Osteoblast (primary cell): ENCODE measurements at regions not wholly inside any gene's neighbourhood (a gene's known extent, or its start where the extent isn't known, plus 50 kb on each side); places are given as distances from the start of the nearest gene placed in this dataset.

ENCODE experiments used
- DNase-seq: peaks from one replicate; pipeline ENCODE4 v3.0.0; 2011; ENCODE audit warnings: low spot score, mixed read lengths; ENCODE audit not compliant: insufficient read length; ENCODE audit errors: missing footprints
- H2AFZ ChIP-seq: 2 replicates; pipeline ENCODE4 v1.6.0; 2011; ENCODE audit warnings: mild to moderate bottlenecking, low read length
- H3K27ac ChIP-seq: 2 replicates; pipeline ENCODE4 v1.5.1; 2011; ENCODE audit warnings: mild to moderate bottlenecking, low read depth, low read length, moderate library complexity
- H3K27me3 ChIP-seq: 2 replicates; pipeline ENCODE4 v1.6.0; 2012; ENCODE audit warnings: mild to moderate bottlenecking, control low read depth, inconsistent platforms, low read length, moderate library complexity; ENCODE audit not compliant: insufficient read depth
- H3K36me3 ChIP-seq: 2 replicates; pipeline ENCODE4 v1.5.1; 2011; ENCODE audit warnings: mild to moderate bottlenecking, low read length, control low read depth, moderate library complexity; ENCODE audit not compliant: insufficient read depth
- H3K4me1 ChIP-seq: 2 replicates; pipeline ENCODE4 v1.5.1; 2011; ENCODE audit warnings: mild to moderate bottlenecking, low read length, control low read depth, moderate library complexity; ENCODE audit not compliant: insufficient read depth
- H3K4me2 ChIP-seq: 2 replicates; pipeline ENCODE4 v1.6.0; 2011; ENCODE audit warnings: mild to moderate bottlenecking, low read length; ENCODE audit not compliant: insufficient read depth
- H3K4me3 ChIP-seq: fragments of 200-600 bp; sonication (generic); 3 replicates; pipeline ENCODE4 v1.5.1; 2012; ENCODE audit warnings: mild to moderate bottlenecking, low read length, inconsistent platforms; ENCODE audit not compliant: insufficient read depth
- H3K79me2 ChIP-seq: 2 replicates; pipeline ENCODE4 v1.6.0; 2012; ENCODE audit warnings: mild to moderate bottlenecking, low read length, control low read depth, inconsistent platforms; ENCODE audit not compliant: insufficient read depth
- H3K9me3 ChIP-seq: 2 replicates; pipeline ENCODE4 v1.5.1; 2011; ENCODE audit warnings: low read depth, low read length, control low read depth
- H4K20me1 ChIP-seq: 2 replicates; pipeline ENCODE4 v1.6.0; 2012; ENCODE audit warnings: mild to moderate bottlenecking, low read length, control low read depth; ENCODE audit not compliant: insufficient read depth
- CTCF ChIP-seq: IDR thresholded peaks from 2 replicates; pipeline ENCODE4 v1.5.1; 2011; ENCODE audit warnings: mild to moderate bottlenecking, low read depth, low read length, moderate library complexity; ENCODE audit errors: extremely low read depth

- no peaks in the 10 kb centered on the region for H3K79me2 ChIP-seq
- no peak for DNase-seq
- no peaks in the 10 kb centered on the region for H3K36me3 ChIP-seq
- no peak overlapping the region for H3K27ac ChIP-seq
- no peak for TF ChIP-seq CTCF
- H3K27me3 ChIP-seq, result peaks cover 8% of the 10 kb centered on the region
- no peaks in the 10 kb centered on the region for H4K20me1 ChIP-seq
- H3K4me1 ChIP-seq, result peaks cover 8% of the 10 kb centered on the region
- H3K4me2 ChIP-seq, result no peak overlapping the region
- no peak overlapping the region for H2AFZ ChIP-seq
- no peak overlapping the region for H3K4me3 ChIP-seq
- H3K9me3 ChIP-seq, result no peaks in the 10 kb centered on the region
Measured at GRCh38 chr20:57847104-57847503, 137.3 kb upstream of the PMEPA1 start.

DNA sequence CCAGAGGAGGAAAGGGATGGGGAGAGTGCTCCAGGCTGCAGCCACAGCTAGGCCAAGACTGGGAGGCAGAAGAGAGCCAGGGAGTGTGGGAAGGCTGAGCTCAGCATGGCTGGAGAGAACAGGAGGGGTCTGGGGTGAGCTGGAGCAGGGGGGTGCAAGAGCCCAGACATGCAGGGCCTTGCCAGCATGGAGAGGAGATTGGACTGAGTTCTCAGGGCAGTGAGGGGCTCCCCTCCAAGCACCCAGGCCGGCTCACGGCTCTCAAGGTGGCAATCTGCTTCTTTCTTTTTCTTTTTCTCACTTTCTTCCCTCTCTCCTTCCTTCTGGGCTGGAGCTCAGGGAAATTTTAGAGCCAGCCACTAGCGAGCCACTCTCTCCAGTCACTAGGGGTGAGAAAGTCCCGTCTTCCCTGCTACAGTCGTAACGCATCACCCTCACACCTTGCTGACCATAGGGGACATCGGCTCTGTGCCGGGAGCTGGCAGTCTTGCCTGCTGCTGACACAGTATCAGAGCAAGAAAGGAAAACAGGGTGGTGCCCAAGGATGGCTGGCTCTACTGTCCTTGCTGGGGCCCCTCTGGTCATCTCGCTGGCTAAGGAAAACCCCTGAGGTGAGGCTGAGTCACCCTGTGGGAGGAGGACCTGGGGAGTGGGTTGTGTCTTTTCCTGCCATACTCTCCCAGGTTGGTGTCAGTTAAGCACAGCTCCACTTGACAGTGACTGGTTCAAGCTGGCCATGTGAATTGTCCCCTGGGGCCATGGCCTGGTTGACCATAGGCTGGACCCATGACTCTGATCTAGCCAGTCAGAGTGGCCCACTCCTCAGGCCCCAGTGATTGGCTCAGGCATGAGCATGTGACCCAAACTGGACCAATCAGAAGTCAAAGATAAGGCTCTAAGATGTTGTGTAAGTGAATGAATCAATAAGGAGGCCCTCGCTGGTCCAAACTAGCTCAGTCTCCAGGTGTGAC, 135.1 kb upstream of the PMEPA1 start:
- Histone ChIP-seq H3K4me3 (no peak overlapping the region), H3K36me3 (no peaks in the 10 kb centered on the region), H3K4me1 (peaks cover 2% of the 10 kb centered on the region), H4K20me1 (no peaks in the 10 kb centered on the region), H3K4me2 (no peak overlapping the region), H3K27me3 (peaks cover 8% of the 10 kb centered on the region), H3K9me3 (no peaks in the 10 kb centered on the region), H3K27ac (no peak overlapping the region), H3K79me2 (no peaks in the 10 kb centered on the region), H2AFZ (no peak overlapping the region)
- TF ChIP-seq CTCF, result no peak
- no peak for DNase-seq

- Histone ChIP-seq H3K27ac (no peak overlapping the region), H3K36me3 (no peaks in the 10 kb centered on the region), H4K20me1 (no peaks in the 10 kb centered on the region), H3K4me2 (no peak overlapping the region), H3K27me3 (peaks cover 14% of the 10 kb centered on the region), H3K79me2 (no peaks in the 10 kb centered on the region), H3K4me1 (peaks cover 2% of the 10 kb centered on the region), H3K4me3 (no peak overlapping the region), H2AFZ (no peak overlapping the region), H3K9me3 (no peaks in the 10 kb centered on the region)
- no peak for DNase-seq
- TF ChIP-seq CTCF, result no peak
Measured at GRCh38 chr20:57843941-57844625, 134.3 kb upstream of the PMEPA1 start.

DNA sequence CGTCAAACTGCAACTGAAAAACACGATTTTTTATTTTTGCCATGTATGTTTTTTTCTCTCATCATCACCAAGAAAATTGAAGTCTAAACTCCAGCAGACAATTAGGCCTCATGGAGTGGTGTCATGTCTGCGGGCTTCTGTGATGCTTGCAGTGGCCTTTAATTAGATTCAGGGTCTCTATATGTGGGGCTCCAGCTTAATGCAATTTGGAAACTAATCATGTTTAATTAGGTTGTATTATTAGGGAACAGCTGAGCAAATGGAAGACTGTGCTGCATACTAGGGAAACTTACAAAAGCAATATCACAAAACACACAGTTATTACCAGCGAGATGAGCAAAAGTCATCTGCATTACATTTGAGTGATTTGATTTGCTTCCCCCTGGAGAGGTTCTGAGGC, 132.9 kb upstream of the PMEPA1 start:
- no peaks in the 10 kb centered on the region for H3K4me1 ChIP-seq
- TF ChIP-seq CTCF, result no peak
- no peaks in the 10 kb centered on the region for H4K20me1 ChIP-seq
- H3K27me3 ChIP-seq, result peaks cover 17% of the 10 kb centered on the region
- H3K4me2 ChIP-seq, result no peak overlapping the region
- no peak overlapping the region for H3K27ac ChIP-seq
- H3K79me2 ChIP-seq, result no peaks in the 10 kb centered on the region
- H3K9me3 ChIP-seq, result no peaks in the 10 kb centered on the region
- DNase-seq, result no peak
- H3K4me3 ChIP-seq, result no peak overlapping the region
- no peaks in the 10 kb centered on the region for H3K36me3 ChIP-seq
- H2AFZ ChIP-seq, result no peak overlapping the region
